ENCODE measurements at regions not wholly inside any gene's neighbourhood (a gene's known extent, or its start where the extent isn't known, plus 50 kb on each side); places are given as distances from the start of the nearest gene placed in this dataset.
"Not testable (repeated sequence)": the region's sequence is repeated elsewhere in the genome, so short reads cannot be mapped to it uniquely, and the experiment has no call there.

GRCh38 chr4:118433612-118434375, 81.0 kb upstream of the PRSS12 start:
- H3K4me1 ChIP-seq (ENCODE audit: control insufficient read depth in 1 of 2, insufficient read depth in 2 of 2, low read length in 2 of 2); H3K27me3 Mint-ChIP-seq (ENCODE audit: low read depth in 3 of 3); H3K27ac ChIP-seq (ENCODE audit: low read depth in 1 of 2, low read length in 2 of 2); DNase-seq; H3K4me3 ChIP-seq (replicated peaks in 1 of 3; ENCODE audit: low read depth in 2 of 3, low read length in 3 of 3); H3K4me2 ChIP-seq (replicated peaks; ENCODE audit: extremely low read depth, low read length, poor library complexity, severe bottlenecking); H3K4me3 Mint-ChIP-seq; H3K36me3 ChIP-seq (replicated peaks in 1 of 2; ENCODE audit: control insufficient read depth in 1 of 2, insufficient read depth in 2 of 2, low read length in 2 of 2); H3K9me3 Mint-ChIP-seq; H3K36me3 Mint-ChIP-seq; H3K9ac ChIP-seq (ENCODE audit: insufficient read depth, low read length, poor library complexity, severe bottlenecking); H3K27ac Mint-ChIP-seq; H3K27me3 ChIP-seq (ENCODE audit: control insufficient read depth in 2 of 2, insufficient read depth in 2 of 2, low read length in 2 of 2); H3K79me2 ChIP-seq (ENCODE audit: insufficient read depth, low read length); intact Hi-C loops (cut with micrococcal nuclease); H4K20me1 ChIP-seq (ENCODE audit: insufficient read depth, low read length); H3K4me1 Mint-ChIP-seq; H2AFZ ChIP-seq (ENCODE audit: insufficient read depth, low read depth, low read length, poor library complexity, severe bottlenecking); H3K9me3 ChIP-seq (replicated peaks in 1 of 2; ENCODE audit: control insufficient read depth in 1 of 2, insufficient read depth in 1 of 2, low read length in 2 of 2): not testable (repeated sequence)
- whole genome bisulfite sequencing (ENCODE audit: insufficient coverage) = no CpG with 5 or more reads among the region's 5 CpGs

DNA sequence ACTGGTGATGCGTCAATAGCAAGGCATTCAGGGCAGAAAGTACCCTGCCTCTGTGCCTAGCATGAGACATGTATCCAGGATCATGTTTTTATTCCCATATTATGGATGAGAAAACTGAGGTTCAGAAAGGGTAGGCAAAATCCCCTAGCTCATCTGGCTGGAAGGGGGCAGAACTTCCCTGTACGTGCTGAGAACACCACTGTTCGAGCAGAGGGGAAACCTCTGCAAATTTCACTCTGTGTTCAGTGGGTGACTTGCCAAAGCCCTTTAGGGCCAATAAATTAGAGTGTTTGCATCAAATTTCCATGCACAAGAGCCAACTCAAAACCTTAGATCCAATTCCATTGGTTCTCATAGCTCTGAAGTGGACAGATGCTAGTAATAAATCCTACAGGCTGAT, 82.6 kb upstream of the PRSS12 start:
- H3K36me3 ChIP-seq (replicated peaks in 1 of 2; ENCODE audit: control insufficient read depth in 1 of 2, insufficient read depth in 2 of 2, low read length in 2 of 2); intact Hi-C loops (cut with micrococcal nuclease); H3K79me2 ChIP-seq (ENCODE audit: insufficient read depth, low read length); H3K4me1 ChIP-seq (ENCODE audit: control insufficient read depth in 1 of 2, insufficient read depth in 2 of 2, low read length in 2 of 2); H3K36me3 Mint-ChIP-seq; H3K27ac Mint-ChIP-seq; H3K4me1 Mint-ChIP-seq; H3K27me3 ChIP-seq (ENCODE audit: control insufficient read depth in 2 of 2, insufficient read depth in 2 of 2, low read length in 2 of 2); DNase-seq; H4K20me1 ChIP-seq (ENCODE audit: insufficient read depth, low read length); H3K9me3 Mint-ChIP-seq; H3K9ac ChIP-seq (ENCODE audit: insufficient read depth, low read length, poor library complexity, severe bottlenecking); H3K27ac ChIP-seq (ENCODE audit: low read depth in 1 of 2, low read length in 2 of 2); H3K4me3 Mint-ChIP-seq; H3K27me3 Mint-ChIP-seq (ENCODE audit: low read depth in 3 of 3); H3K4me2 ChIP-seq (replicated peaks; ENCODE audit: extremely low read depth, low read length, poor library complexity, severe bottlenecking); H3K4me3 ChIP-seq (replicated peaks in 1 of 3; ENCODE audit: low read depth in 2 of 3, low read length in 3 of 3); H2AFZ ChIP-seq (ENCODE audit: insufficient read depth, low read depth, low read length, poor library complexity, severe bottlenecking); H3K9me3 ChIP-seq (replicated peaks in 1 of 2; ENCODE audit: control insufficient read depth in 1 of 2, insufficient read depth in 1 of 2, low read length in 2 of 2): not testable (repeated sequence)
- WGBS (ENCODE audit: insufficient coverage) = no CpG with 5 or more reads among the region's 3 CpGs

GRCh38 chr4:118442115-118442837, 89.5 kb upstream of the PRSS12 start:
- H3K4me2 ChIP-seq (replicated peaks; ENCODE audit: extremely low read depth, low read length, poor library complexity, severe bottlenecking); intact Hi-C loops (cut with micrococcal nuclease); H3K9me3 ChIP-seq (replicated peaks in 1 of 2; ENCODE audit: control insufficient read depth in 1 of 2, insufficient read depth in 1 of 2, low read length in 2 of 2); H3K27me3 ChIP-seq (ENCODE audit: control insufficient read depth in 2 of 2, insufficient read depth in 2 of 2, low read length in 2 of 2); H3K9ac ChIP-seq (ENCODE audit: insufficient read depth, low read length, poor library complexity, severe bottlenecking); DNase-seq; H4K20me1 ChIP-seq (ENCODE audit: insufficient read depth, low read length); H3K9me3 Mint-ChIP-seq; H3K4me1 ChIP-seq (ENCODE audit: control insufficient read depth in 1 of 2, insufficient read depth in 2 of 2, low read length in 2 of 2); H3K27me3 Mint-ChIP-seq (ENCODE audit: low read depth in 3 of 3); H3K36me3 Mint-ChIP-seq; H3K4me3 ChIP-seq (replicated peaks in 1 of 3; ENCODE audit: low read depth in 2 of 3, low read length in 3 of 3); H3K27ac Mint-ChIP-seq; H3K4me3 Mint-ChIP-seq; H3K27ac ChIP-seq (ENCODE audit: low read depth in 1 of 2, low read length in 2 of 2); H3K79me2 ChIP-seq (ENCODE audit: insufficient read depth, low read length); H3K4me1 Mint-ChIP-seq; H2AFZ ChIP-seq (ENCODE audit: insufficient read depth, low read depth, low read length, poor library complexity, severe bottlenecking); H3K36me3 ChIP-seq (replicated peaks in 1 of 2; ENCODE audit: control insufficient read depth in 1 of 2, insufficient read depth in 2 of 2, low read length in 2 of 2): not testable (repeated sequence)
- WGBS (ENCODE audit: insufficient coverage) = no CpG with 5 or more reads among the region's 8 CpGs

DNA sequence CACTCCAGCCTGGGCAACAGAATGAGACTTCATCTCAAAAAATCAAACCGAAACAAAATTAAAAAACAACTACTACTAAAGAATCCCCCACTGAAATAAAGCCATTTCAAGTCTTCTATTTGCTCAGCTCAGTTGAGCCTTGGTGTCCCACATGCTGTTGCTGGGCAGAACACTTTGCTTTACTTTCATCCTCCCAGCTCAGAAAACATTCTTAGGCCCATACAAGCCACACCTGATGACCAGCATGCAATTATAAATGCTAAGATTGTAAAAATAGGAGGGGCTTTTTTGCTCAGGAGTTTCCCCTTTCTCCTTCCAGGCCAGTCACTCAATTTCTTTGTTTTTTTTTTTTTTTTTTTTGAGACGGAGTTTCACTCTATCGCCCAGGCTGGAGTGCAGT, 94.6 kb upstream of the PRSS12 start:
- WGBS (ENCODE audit: insufficient coverage) = 83% methylated on average over 1 of the region's 3 CpGs
- H3K27me3 Mint-ChIP-seq (ENCODE audit: low read depth in 3 of 3); H3K9me3 Mint-ChIP-seq; H3K27ac ChIP-seq (ENCODE audit: low read depth in 1 of 2, low read length in 2 of 2); H3K4me2 ChIP-seq (replicated peaks; ENCODE audit: extremely low read depth, low read length, poor library complexity, severe bottlenecking); intact Hi-C loops (cut with micrococcal nuclease); H3K4me1 Mint-ChIP-seq; H3K27ac Mint-ChIP-seq; H3K27me3 ChIP-seq (ENCODE audit: control insufficient read depth in 2 of 2, insufficient read depth in 2 of 2, low read length in 2 of 2); H3K4me3 Mint-ChIP-seq; H3K36me3 ChIP-seq (replicated peaks in 1 of 2; ENCODE audit: control insufficient read depth in 1 of 2, insufficient read depth in 2 of 2, low read length in 2 of 2); H3K9ac ChIP-seq (ENCODE audit: insufficient read depth, low read length, poor library complexity, severe bottlenecking); H3K79me2 ChIP-seq (ENCODE audit: insufficient read depth, low read length); H3K36me3 Mint-ChIP-seq; H3K9me3 ChIP-seq (replicated peaks in 1 of 2; ENCODE audit: control insufficient read depth in 1 of 2, insufficient read depth in 1 of 2, low read length in 2 of 2); H3K4me3 ChIP-seq (replicated peaks in 1 of 3; ENCODE audit: low read depth in 2 of 3, low read length in 3 of 3); H4K20me1 ChIP-seq (ENCODE audit: insufficient read depth, low read length); H3K4me1 ChIP-seq (ENCODE audit: control insufficient read depth in 1 of 2, insufficient read depth in 2 of 2, low read length in 2 of 2); DNase-seq; H2AFZ ChIP-seq (ENCODE audit: insufficient read depth, low read depth, low read length, poor library complexity, severe bottlenecking): not testable (repeated sequence)
